ENCODE measurements at regions not wholly inside any gene's neighbourhood (a gene's known extent, or its start where the extent isn't known, plus 50 kb on each side); places are given as distances from the start of the nearest gene placed in this dataset.

GRCh38 chrX:127057891-127058619 is 238.5 kb downstream of the PRR32 start:
- no peaks in the 10 kb centered on the region for H3K36me3 ChIP-seq
- intact Hi-C loops (cut with DNase I; ENCODE audit: low total_unique reads) = no loop called here
- in situ Hi-C loops (cut with MboI; ENCODE audit: low pct_ligation_motif_present in 1 of 4, low pct_unique_long_range_greater_than_20kb in 1 of 4, low sequenced_read_pairs in 3 of 4) = no loop called here
- H3K9me3 ChIP-seq = no peaks in the 10 kb centered on the region
- no peak overlapping the region for H3K27ac ChIP-seq
- H3K4me1 ChIP-seq = no peaks in the 10 kb centered on the region
- WGBS, 2 donors (ENCODE audit: low coverage in 1 of 2) = 54 to 81% methylated on average over 2 to 3 of the region's 3 CpGs
- TF ChIP-seq CTCF (IDR thresholded peaks at IDR 0.05) = no peak
- TF ChIP-seq EP300 (IDR thresholded peaks at IDR 0.05; ENCODE audit: low read depth) = no peak
- no peak for TF ChIP-seq POLR2AphosphoS5 (IDR thresholded peaks at IDR 0.05)
- TF ChIP-seq POLR2A (IDR thresholded peaks at IDR 0.05) = no peak
- H3K27me3 ChIP-seq = no peaks in the 10 kb centered on the region
- H3K4me3 ChIP-seq = no peak overlapping the region
- no peak for DNase-seq

GRCh38 chrX:127085939-127086338 is 266.4 kb downstream of the PRR32 start:
- TF ChIP-seq EP300 (IDR thresholded peaks at IDR 0.05; ENCODE audit: low read depth) (no peak), POLR2AphosphoS5 (IDR thresholded peaks at IDR 0.05) (no peak), CTCF (IDR thresholded peaks at IDR 0.05) (no peak), POLR2A (IDR thresholded peaks at IDR 0.05) (no peak)
- no peaks in the 10 kb centered on the region for H3K4me1 ChIP-seq
- no peaks in the 10 kb centered on the region for H3K27me3 ChIP-seq
- H3K9me3 ChIP-seq = no peaks in the 10 kb centered on the region
- H3K4me3 ChIP-seq = no peak overlapping the region
- WGBS, 2 donors (ENCODE audit: low coverage in 1 of 2) = 82 to 100% methylated on average over 1 to 2 of the region's 2 CpGs
- intact Hi-C loops (cut with DNase I; ENCODE audit: low total_unique reads) (no loop called here), in situ Hi-C loops (cut with MboI; ENCODE audit: low pct_ligation_motif_present in 1 of 4, low pct_unique_long_range_greater_than_20kb in 1 of 4, low sequenced_read_pairs in 3 of 4) (no loop called here)
- no peak for DNase-seq
- H3K36me3 ChIP-seq = no peaks in the 10 kb centered on the region
- H3K27ac ChIP-seq = no peak overlapping the region

- intact Hi-C loops (cut with DNase I; ENCODE audit: low total_unique reads) = no loop called here
- no peak for TF ChIP-seq EP300 (IDR thresholded peaks at IDR 0.05; ENCODE audit: low read depth)
- no peak for TF ChIP-seq POLR2A (IDR thresholded peaks at IDR 0.05)
- TF ChIP-seq CTCF (IDR thresholded peaks at IDR 0.05) = no peak
- TF ChIP-seq POLR2AphosphoS5 (IDR thresholded peaks at IDR 0.05) = no peak
- Histone ChIP-seq H3K27me3 (no peaks in the 10 kb centered on the region), H3K36me3 (no peaks in the 10 kb centered on the region), H3K27ac (no peak overlapping the region), H3K4me3 (no peak overlapping the region), H3K9me3 (no peaks in the 10 kb centered on the region), H3K4me1 (no peaks in the 10 kb centered on the region)
- 39 to 73% methylated on average over 1 to 3 of the region's 3 CpGs for WGBS, 2 donors (ENCODE audit: low coverage in 1 of 2)
- no peak for DNase-seq
- in situ Hi-C loops (cut with MboI; ENCODE audit: low pct_ligation_motif_present in 1 of 4, low pct_unique_long_range_greater_than_20kb in 1 of 4, low sequenced_read_pairs in 3 of 4) = no loop called here
Measured at GRCh38 chrX:127112726-127113125, 293.2 kb downstream of the PRR32 start.

- no peaks in the 10 kb centered on the region for H3K4me1 ChIP-seq
- TF ChIP-seq EP300 (IDR thresholded peaks at IDR 0.05; ENCODE audit: low read depth) (no peak), POLR2A (IDR thresholded peaks at IDR 0.05) (no peak), POLR2AphosphoS5 (IDR thresholded peaks at IDR 0.05) (no peak), CTCF (IDR thresholded peaks at IDR 0.05) (no peak)
- in situ Hi-C loops (cut with MboI; ENCODE audit: low pct_ligation_motif_present in 1 of 4, low pct_unique_long_range_greater_than_20kb in 1 of 4, low sequenced_read_pairs in 3 of 4) = no loop called here
- no peak overlapping the region for H3K27ac ChIP-seq
- no peak for DNase-seq
- intact Hi-C loops (cut with DNase I; ENCODE audit: low total_unique reads) = no loop called here
- H3K36me3 ChIP-seq = no peaks in the 10 kb centered on the region
- H3K9me3 ChIP-seq = no peaks in the 10 kb centered on the region
- 42 to 45% methylated on average over 2 of the region's 2 CpGs for WGBS, 2 donors (ENCODE audit: low coverage in 1 of 2)
- no peak overlapping the region for H3K4me3 ChIP-seq
- H3K27me3 ChIP-seq = no peaks in the 10 kb centered on the region
Measured at GRCh38 chrX:127124871-127125270, 305.3 kb downstream of the PRR32 start.

Measured in transverse colon (tissue), 4 donors.